Activated naive CD4-positive, alpha-beta T cell treated with Interleukin-2 at 50 U/mL for 16 hours (primary cell): ENCODE measurements at regions not wholly inside any gene's neighbourhood (a gene's known extent, or its start where the extent isn't known, plus 50 kb on each side); places are given as distances from the start of the nearest gene placed in this dataset.
A peak's percentile ranks its signal among the peaks of the same experiment; 100 is the strongest.

ENCODE experiments used
- DNase-seq: peaks from one replicate; pipeline ENCODE4 v3.0.0-alpha.2; 2020

DNA sequence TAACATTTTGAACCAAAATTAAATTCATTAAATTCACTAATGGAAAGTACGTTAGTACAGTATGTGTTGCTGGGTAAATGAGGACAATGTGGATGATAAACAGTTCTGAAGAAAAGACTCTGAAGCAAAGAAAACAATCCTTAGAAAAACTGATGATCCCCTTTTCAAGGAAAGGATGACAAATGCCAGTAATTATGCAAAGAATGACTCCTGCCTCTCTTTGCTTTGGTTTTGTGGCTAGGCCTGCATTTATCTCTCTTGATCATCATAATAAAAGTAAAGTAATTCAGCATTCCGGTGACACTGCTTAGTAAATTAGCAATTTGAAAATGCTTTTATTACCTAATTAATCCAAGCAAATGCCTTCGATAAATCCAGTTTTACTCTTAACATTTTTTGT, 652.2 kb upstream of the DIPK2B start:
- DNase-seq: no peak

DNA sequence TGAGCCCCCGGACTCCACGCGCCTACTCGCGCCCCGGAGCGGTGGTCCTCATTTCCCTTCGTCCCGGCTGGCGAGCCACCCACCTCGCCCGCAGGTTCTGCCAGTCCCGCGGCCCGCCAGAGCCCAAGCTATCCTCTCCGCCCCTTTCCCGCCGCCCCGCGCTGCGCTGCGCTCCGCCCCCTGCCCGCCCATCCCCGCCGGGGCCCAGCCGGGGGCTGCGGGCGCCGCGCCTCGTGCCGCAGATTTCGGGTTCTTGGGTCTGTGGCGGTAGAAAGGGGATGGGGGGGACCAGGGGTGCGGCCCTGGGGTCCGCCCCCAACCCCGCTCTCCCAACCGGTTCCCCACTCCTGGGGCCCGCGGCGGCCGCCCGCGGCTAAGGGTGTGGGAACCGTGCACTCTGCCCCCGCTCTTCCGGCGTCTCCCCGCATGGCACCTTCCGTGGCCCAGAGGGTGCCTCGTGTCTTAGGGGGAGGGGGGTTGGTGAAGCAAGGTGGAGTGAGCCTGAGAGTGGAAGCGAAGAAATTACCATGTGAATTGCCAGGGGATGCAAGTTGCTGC, 650.8 kb upstream of the DIPK2B start:
- peak; percentile 66 for DNase-seq

DNA sequence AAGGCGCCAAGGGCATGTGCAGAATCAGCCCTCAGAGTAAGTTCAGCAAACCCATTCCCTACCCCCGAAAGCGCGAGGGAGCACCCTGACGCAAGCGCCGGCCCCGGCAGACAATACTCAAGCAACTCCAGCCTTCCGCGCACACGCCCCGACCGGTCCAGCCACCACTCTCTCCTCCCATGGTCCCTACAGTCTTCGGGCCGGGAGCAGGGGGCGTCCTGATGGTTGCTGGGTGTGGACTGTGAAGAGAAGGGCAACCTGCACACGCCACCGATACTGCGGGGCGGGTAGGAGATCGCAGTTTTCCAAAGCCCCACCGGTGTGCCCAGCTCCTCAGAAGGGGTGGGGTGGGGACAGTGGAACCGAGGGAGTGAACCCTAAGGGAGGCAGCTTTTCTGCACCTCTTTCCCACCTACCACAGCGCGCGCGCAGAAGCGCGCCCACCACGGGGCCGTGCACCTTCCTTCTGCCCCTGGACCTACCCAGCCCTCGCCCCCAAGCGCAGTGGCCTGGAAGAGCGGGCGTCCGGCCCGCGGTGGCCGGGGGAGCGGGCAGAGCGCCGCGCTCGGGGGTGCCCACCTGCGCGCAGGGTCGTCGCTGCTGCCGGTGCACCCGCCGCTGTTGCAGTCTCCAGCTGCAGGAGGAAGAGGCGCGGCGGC, 650.2 kb upstream of the DIPK2B start:
- peak; percentile 36 for DNase-seq

DNA sequence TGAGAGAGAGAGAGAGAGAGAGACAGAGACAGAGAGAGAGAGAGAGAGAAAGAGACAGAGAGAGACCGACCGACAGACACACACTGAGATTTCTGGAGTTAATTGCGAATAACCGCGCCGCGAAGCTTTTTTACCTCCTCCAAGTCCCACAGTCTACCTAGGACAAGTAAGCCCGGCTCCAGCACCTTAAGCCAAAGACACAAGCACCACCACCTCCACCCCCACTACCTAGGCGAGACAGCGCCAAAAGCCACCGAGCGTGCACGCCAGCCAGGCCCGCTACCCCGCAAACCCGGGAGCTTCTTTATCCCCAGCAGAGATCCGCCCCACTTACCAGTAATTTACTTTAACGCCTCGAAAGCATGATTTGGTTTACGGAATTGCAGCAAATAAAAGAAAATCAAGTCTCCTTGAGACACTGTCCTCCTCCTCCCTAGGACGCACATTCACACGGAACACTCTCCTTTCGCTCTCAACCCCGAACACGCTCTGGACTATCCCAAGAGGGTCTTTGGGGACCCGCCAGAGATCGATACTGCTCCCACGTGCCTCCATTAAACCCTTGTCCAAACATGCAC, 649.6 kb upstream of the DIPK2B start:
- peak; percentile 40 for DNase-seq

DNA sequence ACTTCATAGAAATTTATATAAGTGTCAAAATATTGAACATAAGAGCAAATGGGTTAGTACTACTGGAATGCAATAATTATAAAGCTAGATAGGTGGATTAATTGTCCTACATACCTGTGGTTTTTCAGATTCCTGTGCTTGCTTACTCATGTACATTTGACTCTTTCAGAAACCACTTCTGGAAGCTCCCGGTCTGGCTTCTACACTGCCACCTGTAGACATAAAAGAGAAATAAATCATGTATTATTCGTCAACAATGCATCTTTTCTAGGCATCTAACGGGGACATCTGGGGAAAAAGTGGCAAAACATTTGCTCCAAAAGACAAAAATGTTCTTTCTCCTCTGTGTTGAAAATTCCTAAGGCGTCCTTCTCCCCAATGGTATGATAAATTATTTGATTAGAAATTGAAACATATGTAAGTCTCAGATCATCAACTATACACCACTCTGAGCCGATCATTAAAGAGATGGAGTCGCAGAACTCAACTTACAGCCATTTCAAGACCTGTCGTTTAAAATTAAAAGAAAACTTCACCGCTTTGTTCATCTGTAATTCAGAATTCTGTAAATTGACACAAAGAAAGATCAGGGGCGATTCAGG, 648.7 kb upstream of the DIPK2B start:
- DNase-seq: peak; percentile 14

DNA sequence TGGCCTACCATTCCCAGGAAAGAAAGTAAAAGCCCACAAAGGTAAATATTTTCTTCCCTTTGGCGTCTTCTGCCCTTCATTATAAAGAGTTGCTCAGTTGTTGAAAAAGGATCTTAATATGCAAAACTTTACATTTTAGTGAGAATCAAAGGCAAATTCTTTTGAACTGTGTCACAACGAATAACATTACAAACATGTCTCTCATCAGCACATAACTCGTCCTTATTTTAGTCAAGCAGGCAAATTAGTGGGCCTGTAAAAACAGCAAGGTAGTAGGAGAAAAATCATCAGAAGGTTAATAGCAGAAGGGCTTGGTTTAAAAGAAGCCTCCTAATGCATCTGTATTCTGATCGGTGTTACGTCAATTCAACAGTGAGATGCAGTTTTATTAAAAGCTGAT, 647.3 kb upstream of the DIPK2B start:
- DNase-seq: no peak

DNA sequence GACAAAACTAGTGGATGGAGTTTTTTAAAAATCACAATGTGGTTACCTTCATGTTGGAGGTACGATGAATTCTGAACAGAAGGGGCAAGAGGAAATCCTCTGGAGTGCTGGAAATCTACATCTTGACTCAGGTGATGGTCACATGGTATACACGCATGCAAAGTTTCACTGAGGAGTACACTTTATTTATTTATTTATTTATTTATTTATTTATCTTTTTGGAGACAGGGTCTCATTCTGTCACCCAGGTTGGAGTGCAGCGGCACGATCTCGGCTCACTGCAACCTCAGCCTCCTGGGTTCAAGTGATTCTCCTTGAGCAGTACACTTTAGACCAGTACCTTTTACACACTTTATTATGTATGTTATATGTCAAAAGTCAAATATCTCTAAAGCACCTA, 645.7 kb upstream of the DIPK2B start:
- DNase-seq: no peak

DNA sequence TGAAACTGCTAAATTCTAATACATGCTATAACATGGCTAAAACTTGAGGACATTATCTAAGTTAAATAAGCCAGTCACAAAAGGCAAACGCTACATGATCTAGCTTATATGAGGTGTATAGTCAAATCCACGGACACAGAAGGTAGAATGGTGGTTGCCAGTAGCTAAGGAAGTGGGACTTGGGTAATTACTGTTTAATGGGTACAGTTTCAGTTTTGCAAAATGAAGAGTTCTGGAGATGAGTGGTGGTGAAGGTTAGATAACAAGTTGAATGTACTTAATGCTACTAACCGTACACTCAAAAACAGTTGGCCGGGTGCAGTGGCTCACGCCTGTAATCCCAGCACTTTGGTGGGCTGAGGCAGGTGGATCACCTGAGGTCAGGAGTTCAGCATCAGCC, 644.5 kb upstream of the DIPK2B start:
- DNase-seq: no peak

DNA sequence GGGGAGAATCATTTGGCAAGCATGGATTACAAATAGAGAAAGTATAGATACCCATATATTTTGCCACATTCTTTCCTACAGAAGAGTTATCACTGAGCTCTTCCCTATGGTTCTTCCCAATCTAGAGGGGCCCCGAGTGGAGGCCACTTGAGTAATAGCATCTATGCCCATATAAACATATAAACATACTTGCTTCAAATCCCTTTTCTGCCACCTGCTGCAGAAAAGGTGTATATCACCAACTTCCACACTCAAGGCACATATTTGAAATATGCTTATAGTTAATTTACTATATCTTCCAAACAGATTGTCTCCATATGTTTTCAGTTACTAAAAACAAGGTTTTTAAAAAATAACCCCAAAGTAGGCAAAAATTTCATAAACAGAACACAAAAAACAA, 642.8 kb upstream of the DIPK2B start:
- DNase-seq: no peak

DNA sequence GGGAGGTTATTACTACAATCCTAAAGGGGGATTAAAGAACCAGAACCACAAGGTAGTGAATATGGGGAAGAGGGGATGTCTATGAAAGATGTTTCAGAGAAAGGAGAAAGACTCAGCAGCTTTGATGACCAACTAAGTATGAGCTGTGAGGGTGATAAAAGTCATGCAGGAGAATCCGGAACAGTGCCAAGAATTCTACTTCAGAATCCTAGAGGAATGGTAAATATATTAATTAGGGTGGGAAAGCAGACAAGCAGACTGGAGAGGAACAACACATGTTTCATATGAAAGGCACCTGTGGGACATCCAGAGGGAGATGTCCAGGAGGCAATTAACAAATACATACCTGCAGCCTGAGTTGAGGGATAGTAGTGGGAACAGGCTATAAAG, 642.2 kb upstream of the DIPK2B start:
- no peak for DNase-seq

DNA sequence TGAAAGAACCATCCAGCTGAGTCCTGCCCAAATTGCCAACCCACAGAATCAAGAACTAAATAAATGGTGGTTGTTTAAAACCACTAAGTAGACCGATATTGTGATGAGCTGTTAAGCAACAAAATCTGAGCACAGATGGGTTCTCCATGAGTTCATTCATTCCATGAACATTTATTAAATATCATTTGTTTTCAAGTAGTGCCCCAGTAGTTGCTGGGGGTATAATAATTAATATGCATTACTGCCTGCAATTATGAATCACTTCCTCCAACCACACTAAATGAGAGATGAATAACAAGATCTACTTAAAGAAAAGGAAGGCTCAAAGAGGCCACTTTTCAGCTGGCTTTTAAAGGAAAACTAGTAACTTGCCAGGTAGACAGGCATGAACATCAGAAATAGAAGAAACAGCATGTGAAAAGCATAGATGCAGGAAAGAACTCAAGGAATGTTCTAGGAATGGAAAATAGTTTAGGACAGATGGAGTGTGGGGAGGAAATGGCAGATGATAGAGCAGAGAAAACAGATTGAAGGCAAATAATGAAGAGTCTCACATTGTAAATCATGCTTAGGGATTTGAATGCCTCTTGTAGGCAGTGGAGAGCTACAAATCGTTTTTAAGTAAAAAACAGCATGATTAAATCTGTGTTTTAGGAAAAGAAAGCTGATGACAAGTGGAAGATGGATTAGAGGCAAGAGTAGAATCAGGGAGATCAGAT, 641.7 kb upstream of the DIPK2B start:
- no peak for DNase-seq

DNA sequence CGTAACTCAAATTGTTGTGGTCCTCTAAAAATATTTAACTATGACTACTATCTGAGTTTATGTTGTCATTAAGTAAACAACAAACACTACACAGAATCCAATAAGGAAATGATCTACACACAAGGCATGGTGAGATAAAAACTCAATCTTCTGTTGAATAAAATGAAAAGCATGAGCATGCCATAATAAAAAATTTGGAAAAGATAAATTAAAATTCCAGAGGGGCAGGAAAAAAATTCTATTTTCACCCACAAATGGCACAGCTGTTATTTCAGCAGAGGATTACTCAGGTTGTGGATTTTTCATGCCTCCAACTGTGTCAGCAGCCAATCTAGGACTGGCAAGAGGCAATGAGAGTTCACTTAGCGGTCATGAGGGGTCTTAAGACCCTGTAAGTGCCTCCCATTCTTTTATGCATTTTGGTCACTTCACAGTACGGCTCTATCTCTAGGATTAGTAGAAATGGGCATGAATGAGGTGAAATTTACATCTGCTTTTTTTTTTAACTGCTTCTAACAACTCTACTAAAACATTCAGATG, 639.8 kb upstream of the DIPK2B start:
- no peak for DNase-seq

DNA sequence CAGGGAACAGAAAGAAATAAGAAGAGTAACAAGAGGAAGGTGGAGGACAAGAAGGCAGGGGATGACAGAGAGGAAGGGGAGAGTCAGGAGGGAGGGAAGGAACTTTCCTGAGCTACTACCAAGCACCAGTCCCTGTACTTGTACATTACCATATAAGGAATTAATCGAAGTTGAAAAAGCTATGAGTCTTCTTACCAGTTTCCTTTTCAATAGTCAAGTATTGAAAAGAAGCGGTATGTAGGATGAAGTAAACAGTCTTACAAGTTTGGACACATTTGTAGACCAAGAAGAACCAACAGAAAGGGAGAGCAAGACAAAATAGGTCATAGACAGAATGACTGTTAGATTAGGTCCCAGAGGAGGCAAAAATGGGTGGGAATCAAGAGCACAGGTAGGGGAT, 629.7 kb upstream of the DIPK2B start:
- no peak for DNase-seq

DNA sequence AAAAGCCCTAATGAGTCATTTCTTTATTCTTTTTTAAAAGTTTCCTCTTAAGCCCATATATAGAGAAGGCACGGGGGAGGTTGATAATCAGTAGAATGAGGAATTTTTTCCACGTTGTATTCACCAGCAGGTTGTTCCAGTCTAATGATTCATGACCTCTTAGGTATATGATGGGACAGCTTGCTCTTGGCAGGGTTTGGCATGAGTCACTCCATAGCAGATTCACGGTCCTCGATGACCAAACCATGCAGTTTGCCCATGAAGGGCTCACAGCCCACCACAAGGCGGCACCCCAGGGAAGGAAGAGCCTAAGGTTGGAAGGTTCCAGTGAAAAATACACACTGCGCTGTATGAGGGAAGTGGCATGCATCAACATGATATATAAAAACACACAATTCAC, 623.8 kb upstream of the DIPK2B start:
- peak; percentile 70 for DNase-seq

DNA sequence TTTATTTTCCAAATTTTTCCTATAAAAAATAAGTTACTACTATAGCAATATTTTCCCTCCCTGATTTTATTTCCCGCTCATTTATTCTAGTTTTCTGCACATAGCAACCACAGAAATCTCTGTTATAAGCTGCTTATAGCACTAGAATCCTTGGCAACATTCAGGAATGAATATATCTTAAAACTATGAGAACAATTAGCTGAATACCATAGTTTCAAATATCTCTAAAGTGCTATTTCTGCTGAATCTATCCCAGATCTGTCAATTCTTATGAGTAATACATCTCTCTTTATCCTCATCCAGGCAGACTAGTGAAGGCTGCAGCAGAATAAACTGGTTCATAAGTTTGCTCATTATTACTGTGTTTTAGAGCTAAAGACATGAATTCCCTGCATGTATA, 622.9 kb upstream of the DIPK2B start:
- no peak for DNase-seq

DNA sequence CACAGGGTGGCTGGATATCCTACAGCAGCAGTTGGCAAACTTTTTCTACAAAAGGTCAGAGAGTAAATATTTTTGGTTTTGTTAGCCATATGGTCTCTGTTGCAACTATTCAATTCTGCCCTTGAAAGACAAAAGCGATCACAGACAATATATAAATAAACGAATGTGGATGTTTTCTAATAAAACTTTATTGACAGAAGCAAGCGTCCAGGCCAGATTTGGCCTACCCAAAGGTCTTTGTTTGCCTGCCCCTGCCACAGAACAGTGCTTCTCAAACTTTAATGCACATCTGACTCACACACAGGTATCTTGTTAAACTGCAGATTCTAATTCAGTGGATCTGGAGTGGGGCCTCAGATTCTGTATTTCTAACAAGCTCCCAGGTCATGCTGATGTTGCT, 621.4 kb upstream of the DIPK2B start:
- DNase-seq: no peak

DNA sequence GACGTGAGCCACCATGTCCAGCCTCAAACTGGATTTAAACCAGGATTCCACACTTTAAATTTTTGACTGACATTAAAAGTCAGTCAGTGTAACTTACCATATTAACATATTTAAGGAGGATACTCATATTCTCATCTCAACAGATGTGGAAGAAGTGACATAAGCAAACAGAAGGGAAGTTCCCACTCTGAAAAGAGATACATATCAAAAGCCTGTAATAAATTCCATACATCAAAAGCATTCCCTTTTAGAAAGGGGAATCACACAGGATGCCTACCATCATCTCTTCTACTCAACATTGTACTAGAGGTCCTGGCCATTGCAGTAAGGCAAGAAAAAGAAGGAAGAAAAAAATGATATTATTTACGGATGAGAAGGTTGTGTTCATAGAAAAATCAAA, 618.2 kb upstream of the DIPK2B start:
- DNase-seq: no peak

DNA sequence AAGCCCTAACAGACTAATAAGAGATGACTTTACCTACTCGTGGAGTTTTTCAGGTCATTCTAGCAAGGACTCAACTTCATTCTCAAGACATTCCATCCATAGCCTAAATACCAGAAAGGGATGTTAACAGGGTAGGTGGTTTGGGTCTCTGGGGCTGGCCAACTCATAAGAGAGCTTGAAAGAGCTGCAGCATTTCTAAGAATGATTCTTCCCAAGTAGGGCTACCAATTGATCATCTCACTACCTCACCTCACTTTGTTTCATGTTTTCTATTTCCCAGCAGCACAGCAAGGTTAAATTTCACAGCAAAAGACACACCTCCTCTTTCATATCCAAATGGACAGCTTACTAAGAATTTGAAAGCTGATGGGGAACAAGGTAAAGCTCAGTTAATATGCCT, 614.8 kb upstream of the DIPK2B start:
- DNase-seq: no peak

DNA sequence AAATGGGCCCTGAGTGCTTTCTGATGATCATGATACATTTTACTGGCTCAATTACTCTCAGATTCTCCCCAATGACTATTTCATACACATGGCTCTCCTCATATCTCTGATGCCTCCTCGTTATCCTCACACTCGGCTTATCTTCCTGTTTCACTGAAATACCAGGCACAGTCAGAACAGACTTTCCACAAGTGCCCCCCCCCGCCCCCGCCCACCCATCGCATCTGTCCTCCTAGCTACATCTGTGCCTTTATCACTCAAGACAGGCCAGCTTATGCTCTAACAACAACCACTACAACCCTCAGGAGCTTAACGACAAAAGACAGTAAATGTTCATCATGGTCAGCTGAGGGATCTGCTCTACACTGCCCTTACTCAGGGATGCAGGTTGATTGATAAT, 610.6 kb upstream of the DIPK2B start:
- DNase-seq: peak; percentile 16

DNA sequence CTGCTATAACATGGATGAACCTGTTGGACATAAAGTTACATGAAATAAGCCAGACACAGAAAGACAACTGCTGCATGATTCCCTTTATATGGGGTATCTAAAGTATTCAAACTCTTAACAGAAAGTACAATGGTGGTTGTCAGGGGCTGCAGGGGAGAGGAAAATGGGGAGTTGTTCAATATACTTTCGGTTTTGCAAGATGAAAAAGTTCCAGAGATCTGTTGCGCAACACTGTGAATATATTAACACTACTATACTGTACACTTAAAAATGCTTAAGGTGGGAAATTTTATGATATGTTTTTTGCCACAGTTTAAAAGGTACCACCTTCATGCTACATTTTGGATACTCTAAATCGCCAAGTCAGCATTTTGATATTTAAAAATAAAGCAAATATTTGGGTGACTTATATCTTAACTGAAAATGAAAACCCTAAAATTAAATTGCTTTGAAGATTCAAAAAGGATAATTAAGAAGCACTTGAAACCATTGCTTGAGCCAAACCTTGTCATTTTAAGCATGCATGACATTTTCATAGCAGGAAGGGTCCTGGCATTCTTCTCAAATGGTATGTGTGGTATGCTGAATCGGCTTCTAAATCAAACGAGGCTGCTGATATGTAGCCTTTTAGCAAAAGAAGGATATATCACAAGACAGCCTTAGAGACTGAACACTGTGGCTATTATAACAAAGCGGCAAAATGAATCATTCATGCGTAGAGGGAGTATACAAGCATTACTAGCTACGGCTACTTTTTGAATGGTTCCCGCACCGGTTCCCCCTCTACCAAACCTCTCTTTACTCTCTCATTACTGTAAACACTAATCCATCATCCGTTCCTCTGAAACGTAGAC, 607.1 kb upstream of the DIPK2B start:
- peak; percentile 17 for DNase-seq

DNA sequence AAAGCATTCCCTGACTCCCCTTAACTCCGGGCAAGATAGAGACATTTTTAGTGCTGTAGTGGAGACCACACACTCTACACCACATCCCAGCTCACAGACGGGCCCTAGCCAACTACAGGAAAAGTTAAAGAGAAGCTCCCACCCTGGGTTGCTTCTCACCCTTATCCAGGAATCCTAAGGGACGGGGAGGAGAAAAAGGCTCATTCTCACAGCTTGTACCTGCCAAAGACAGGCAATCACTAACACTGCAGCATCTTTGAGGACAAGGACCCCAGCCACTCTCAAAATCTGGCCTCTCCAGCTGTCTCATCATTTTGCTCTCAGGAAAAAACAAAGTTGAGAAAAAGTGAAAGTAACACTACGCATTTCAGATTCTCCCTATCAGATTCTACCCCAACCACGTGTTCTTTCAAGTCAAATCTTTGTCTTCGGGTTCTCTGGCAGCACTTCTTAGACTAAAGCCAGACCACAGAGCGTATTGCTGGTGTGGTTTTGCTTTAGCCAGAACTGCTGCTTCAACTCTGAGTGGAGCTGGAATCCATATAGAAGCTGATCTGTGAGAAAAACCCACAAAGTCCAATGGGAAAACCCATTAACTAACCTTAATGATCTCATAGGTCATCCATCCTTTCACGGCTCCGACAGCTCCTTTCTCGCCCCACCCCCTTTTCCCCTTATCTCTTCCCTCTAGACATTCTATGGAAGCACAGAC, 605.9 kb upstream of the DIPK2B start:
- DNase-seq: peak; percentile 46

DNA sequence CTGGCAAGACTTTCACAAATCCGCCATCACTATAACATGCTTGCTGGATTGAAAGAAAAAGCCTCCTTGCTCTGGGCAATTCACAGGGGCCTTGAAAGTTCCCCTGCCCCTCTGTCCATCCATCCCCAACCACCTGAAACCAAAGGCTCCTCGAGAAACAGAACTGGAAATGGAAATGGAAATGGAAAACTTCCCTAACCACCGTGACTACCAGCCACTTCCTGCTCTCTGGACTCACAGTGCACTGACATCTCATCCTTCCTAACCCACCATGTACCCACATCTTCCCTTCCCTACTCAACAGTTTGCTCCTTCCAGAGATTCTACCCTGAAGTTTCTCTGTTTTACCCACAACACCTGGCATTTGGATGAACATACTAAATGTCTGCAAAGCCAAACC, 603.6 kb upstream of the DIPK2B start:
- DNase-seq: no peak
